H1 (cell line): ENCODE measurements at regions not wholly inside any gene's neighbourhood (a gene's known extent, or its start where the extent isn't known, plus 50 kb on each side); places are given as distances from the start of the nearest gene placed in this dataset.

Source experiments
- CTCF ChIA-PET: fragments of 300-600 bp; sonication (Branson Sonifier 250); formaldehyde crosslinking; loops from one replicate; lab custom pipeline; 2021; ENCODE audit not compliant: partially characterized antibody; lab: Charles Lee
- POLR2A ChIA-PET: fragments of 300-600 bp; sonication (Branson Sonifier 250); formaldehyde crosslinking; loops from one replicate; lab custom pipeline; 2021; ENCODE audit warnings: inconsistent platforms; ENCODE audit not compliant: partially characterized antibody; lab: Charles Lee
- DNase-seq, 2 experiments: peaks; one replicate each; pipeline versions ENCODE4 v3.0.0 to v3.0.0-alpha.2; 2010 to 2022; ENCODE audit warnings: low spot score in 2 of 2, low read depth in 1 of 2, mixed read lengths in 1 of 2
- FAIRE-seq: peaks from 2 replicates; lab custom pipeline; 2011; peaks lifted over from hg19 to GRCh38; lab: Jason Lieb, UNC
- H2AFZ ChIP-seq: 2 replicates; pipeline ENCODE4 v1.8.1; 2012; ENCODE audit warnings: low read length, inconsistent platforms
- H2AK5ac ChIP-seq: 2 replicates; pipeline ENCODE4 v1.6.1; 2013; ENCODE audit warnings: low read depth, low read length
- H2BK120ac ChIP-seq: replicated peaks from 2 replicates; pipeline ENCODE3; 2013; ENCODE audit warnings: low read depth, low read length, inconsistent platforms
- H2BK12ac ChIP-seq: 2 replicates; pipeline ENCODE4 v1.6.1; 2013; ENCODE audit warnings: low read depth, low read length
- H2BK15ac ChIP-seq: 2 replicates; pipeline ENCODE4 v1.6.1; 2013; ENCODE audit warnings: low read length
- H2BK20ac ChIP-seq: 2 replicates; pipeline ENCODE4 v1.6.1; 2013; ENCODE audit warnings: low read length
- H2BK5ac ChIP-seq: 2 replicates; pipeline ENCODE4 v1.6.1; 2013; ENCODE audit warnings: low read depth, low read length
- H3K14ac ChIP-seq: 2 replicates; pipeline ENCODE4 v1.6.1; 2013; ENCODE audit warnings: inconsistent platforms; ENCODE audit not compliant: insufficient read length
- H3K18ac ChIP-seq: 2 replicates; pipeline ENCODE4 v1.6.1; 2013; ENCODE audit warnings: low read length; ENCODE audit errors: extremely low read depth
- H3K23ac ChIP-seq: 2 replicates; pipeline ENCODE4 v1.6.1; 2013; ENCODE audit warnings: inconsistent platforms; ENCODE audit not compliant: insufficient read length
- H3K23me2 ChIP-seq: 2 replicates; pipeline ENCODE4 v1.6.1; 2013; ENCODE audit warnings: low read depth, low read length
- H3K27ac ChIP-seq: 2 replicates; pipeline ENCODE4 v1.6.1; 2011; ENCODE audit warnings: low read depth, low read length, inconsistent platforms
- H3K27me3 ChIP-seq, 4 experiments: replicated peaks in 1 of 4; 1 replicate in 1 of 4; 2 replicates in 3 of 4; pipeline versions ENCODE4 v1.6.1 to v1.8.1; 2011 to 2013; ENCODE audit warnings: low read length in 3 of 4, mild to moderate bottlenecking in 3 of 4, inconsistent platforms in 2 of 4, mixed read lengths in 2 of 4, moderate library complexity in 1 of 4; ENCODE audit not compliant: control insufficient read depth in 3 of 4, insufficient read depth in 3 of 4; ENCODE audit errors: extremely low read depth in 1 of 4
- H3K36me3 ChIP-seq, 4 experiments: 2 replicates each; pipeline versions ENCODE4 v1.6.1 to v1.8.1; 2011 to 2013; ENCODE audit warnings: mild to moderate bottlenecking in 4 of 4, low read length in 3 of 4, moderate library complexity in 2 of 4, control low read depth in 1 of 4, inconsistent platforms in 1 of 4; ENCODE audit not compliant: insufficient read depth in 4 of 4, control insufficient read depth in 2 of 4
- H3K4ac ChIP-seq: replicated peaks from 2 replicates; pipeline ENCODE3; 2013; ENCODE audit warnings: low read length, low read depth, mixed read lengths, inconsistent platforms; ENCODE audit not compliant: insufficient read length
- H3K4me1 ChIP-seq, 4 experiments: replicated peaks in 1 of 4; 1 replicate in 1 of 4; 2 replicates in 3 of 4; pipeline versions ENCODE4 v1.6.1 to v1.8.1; 2011 to 2013; ENCODE audit warnings: low read length in 3 of 4, inconsistent platforms in 2 of 4, mixed read lengths in 1 of 4; ENCODE audit not compliant: insufficient read depth in 4 of 4, control insufficient read depth in 3 of 4
- H3K4me2 ChIP-seq, 2 experiments: 2 replicates each; pipeline versions ENCODE4 v1.6.1 to v1.8.1; 2011 to 2013; ENCODE audit warnings: low read depth in 2 of 2, low read length in 2 of 2, control low read depth in 1 of 2, inconsistent platforms in 1 of 2, mild to moderate bottlenecking in 1 of 2; ENCODE audit not compliant: insufficient read depth in 1 of 2
- H3K4me3 ChIP-seq, 4 experiments: fragments of 200-600, 300-600 bp in 1 of 4; sonication (generic), shearing (Covaris generic), sonication (Bioruptor Twin) in 1 of 4; 2 replicates each; pipeline versions ENCODE4 v1.5.1 to v1.8.1; 2011 to 2016; ENCODE audit warnings: low read length in 4 of 4, low read depth in 3 of 4, control low read depth in 2 of 4, inconsistent platforms in 2 of 4, mild to moderate bottlenecking in 2 of 4, mixed read lengths in 1 of 4, moderate library complexity in 1 of 4; ENCODE audit not compliant: insufficient read depth in 2 of 4; ENCODE audit errors: extremely low read depth in 1 of 4
- H3K56ac ChIP-seq: replicated peaks from 2 replicates; pipeline ENCODE3; 2013; ENCODE audit warnings: low read depth, mild to moderate bottlenecking, mixed read lengths, low read length, inconsistent platforms; ENCODE audit not compliant: insufficient read length
- H3K79me1 ChIP-seq: 2 replicates; pipeline ENCODE4 v1.6.1; 2013; ENCODE audit warnings: low read depth, low read length, control low read depth
- H3K79me2 ChIP-seq, 2 experiments: 2 replicates each; pipeline versions ENCODE4 v1.6.1 to v1.8.1; 2012 to 2013; ENCODE audit warnings: low read length in 2 of 2, mild to moderate bottlenecking in 2 of 2, inconsistent platforms in 1 of 2; ENCODE audit not compliant: insufficient read depth in 2 of 2, control insufficient read depth in 1 of 2
- H3K9ac ChIP-seq, 4 experiments: replicated peaks in 1 of 4; 1 replicate in 1 of 4; 2 replicates in 3 of 4; pipeline versions ENCODE4 v1.6.1 to v1.8.1; 2011 to 2013; ENCODE audit warnings: low read depth in 3 of 4, low read length in 3 of 4, control low read depth in 2 of 4, mild to moderate bottlenecking in 2 of 4, moderate library complexity in 2 of 4, inconsistent platforms in 1 of 4; ENCODE audit errors: extremely low read depth in 1 of 4
- H3K9me3 ChIP-seq, 2 experiments: 2 replicates each; pipeline versions ENCODE4 v1.6.1 to v1.8.1; 2012 to 2013; ENCODE audit warnings: mild to moderate bottlenecking in 2 of 2, moderate library complexity in 2 of 2, control low read depth in 1 of 2, inconsistent platforms in 1 of 2, low read depth in 1 of 2, low read length in 1 of 2, mixed read lengths in 1 of 2; ENCODE audit not compliant: insufficient read depth in 2 of 2
- H4K20me1 ChIP-seq, 2 experiments: replicated peaks in 1 of 2; 2 replicates each; pipeline versions ENCODE3 to v1.8.1; 2011 to 2013; ENCODE audit warnings: inconsistent platforms in 2 of 2, low read length in 2 of 2, mild to moderate bottlenecking in 1 of 2; ENCODE audit not compliant: insufficient read depth in 2 of 2, control insufficient read depth in 1 of 2
- H4K5ac ChIP-seq: 2 replicates; pipeline ENCODE4 v1.6.1; 2013; ENCODE audit warnings: low read length, low read depth, mixed read lengths, inconsistent platforms; ENCODE audit not compliant: insufficient read length
- H4K8ac ChIP-seq: 2 replicates; pipeline ENCODE4 v1.8.0; 2013; ENCODE audit warnings: mild to moderate bottlenecking, moderate library complexity, low read length, inconsistent platforms; ENCODE audit not compliant: insufficient read depth; ENCODE audit errors: extremely low read depth
- H4K91ac ChIP-seq: replicated peaks from 2 replicates; pipeline ENCODE3; 2013; ENCODE audit warnings: low read length, mixed read lengths, inconsistent platforms; ENCODE audit not compliant: insufficient read length
- BACH1 ChIP-seq: IDR thresholded peaks from 2 replicates; pipeline ENCODE4 v1.6.1; 2012; ENCODE audit warnings: low read length, improper control_type of control experiment
- CBX8 ChIP-seq: fragments of 300-800, 300-1000 bp; sonication (generic); IDR thresholded peaks from 2 replicates; pipeline ENCODE4 v1.7.1; 2016; ENCODE audit warnings: low read depth, low read length, borderline replicate concordance
- EP300 ChIP-seq, 2 experiments: IDR thresholded peaks; 1 replicate in 1 of 2; 2 replicates in 1 of 2; pipeline ENCODE4 v1.6.1; 2011 to 2012; ENCODE audit warnings: low read depth in 2 of 2, low read length in 2 of 2, mild to moderate bottlenecking in 2 of 2, borderline replicate concordance in 1 of 2, inconsistent platforms in 1 of 2, moderate library complexity in 1 of 2
- HDAC6 ChIP-seq: IDR thresholded peaks from one replicate; pipeline ENCODE4 v1.7.1; 2012; ENCODE audit warnings: low read depth, mild to moderate bottlenecking, inconsistent platforms, low read length, moderate library complexity
- POLR2AphosphoS5 ChIP-seq: IDR thresholded peaks from 2 replicates; pipeline ENCODE4 v1.6.1; 2011; ENCODE audit warnings: low read depth, low read length
- TBP ChIP-seq: IDR thresholded peaks from 2 replicates; pipeline ENCODE4 v1.6.1; 2011; ENCODE audit warnings: low read depth, low read length, improper control_type of control experiment
- ZNF274 ChIP-seq: IDR thresholded peaks from 2 replicates; pipeline ENCODE4 v1.7.0; 2012; ENCODE audit warnings: low read length, borderline replicate concordance; ENCODE audit errors: extremely low read depth
- WGBS, 2 experiments: shearing (Covaris generic) in 1 of 2; methylation state at CpG; one replicate each; pipeline versions ENCODE4 v1.1.6 to v1.1.7; 2013 to 2015; ENCODE audit warnings: low lambda C conversion rate in 2 of 2, mixed read lengths in 2 of 2, inconsistent platforms in 1 of 2, low coverage in 1 of 2, missing lambda C conversion rate in 1 of 2; ENCODE audit not compliant: insufficient replicate concordance in 2 of 2, insufficient coverage in 1 of 2, insufficient read length in 1 of 2; ENCODE audit errors: extremely low coverage in 1 of 2, missing lambda C conversion rate in 1 of 2; 5-methylcytosine and 5-hydroxymethylcytosine counted together
- TF ChIP-seq, protein P1 (sequence below): IDR thresholded peaks from 2 replicates; pipeline ENCODE4 v1.6.1; 2011; ENCODE audit warnings: low read depth, mild to moderate bottlenecking, low read length; ENCODE audit not compliant: insufficient read depth

DNA sequence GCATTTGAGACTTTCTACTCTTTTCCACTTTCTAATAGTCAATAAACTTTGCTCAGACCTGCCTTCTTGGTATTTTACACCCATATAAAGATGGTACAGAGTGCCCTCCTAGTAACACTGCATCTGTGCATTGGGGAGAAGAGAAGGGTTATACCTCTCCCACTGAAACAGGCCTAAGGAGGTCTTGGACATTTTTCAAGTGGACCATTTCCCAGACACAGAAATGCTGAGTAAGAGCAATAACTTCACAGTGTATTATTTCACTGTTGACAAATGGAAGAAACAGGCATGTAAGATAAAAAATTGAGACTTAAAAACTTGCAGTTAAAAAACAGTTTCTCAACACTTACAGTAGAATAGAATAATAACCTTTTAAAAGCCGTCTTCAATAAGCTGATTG is 1224.0 kb upstream of the CDH18 start:
- H3K4me3 ChIP-seq, result no peak overlapping the region
- no peaks in the 10 kb centered on the region for H3K79me2 ChIP-seq
- H3K79me1 ChIP-seq, result no peaks in the 10 kb centered on the region
- no peaks in the 10 kb centered on the region for H3K23me2 ChIP-seq
- H3K36me3 ChIP-seq, result no peaks in the 10 kb centered on the region
- H3K23ac ChIP-seq, result no peak overlapping the region
- H2BK15ac ChIP-seq, result no peak overlapping the region
- no peaks in the 10 kb centered on the region for H3K27me3 ChIP-seq
- CTCF ChIA-PET, result no interaction called here
- WGBS, 2 experiments, result 93% methylated on average over 1 of the region's 1 CpG; no CpG with 5 or more reads in 1 of the 2 experiments
- no peak for FAIRE-seq
- POLR2A ChIA-PET, result no interaction called here
- no peak overlapping the region for H3K9ac ChIP-seq
- H2AK5ac ChIP-seq, result no peak overlapping the region
- H4K5ac ChIP-seq, result no peak overlapping the region
- H3K4ac ChIP-seq, result no peak overlapping the region
- H4K8ac ChIP-seq, result no peak overlapping the region
- H3K56ac ChIP-seq, result no peak overlapping the region
- DNase-seq, result no peak
- no peak overlapping the region for H2BK12ac ChIP-seq
- no peak overlapping the region for H4K91ac ChIP-seq
- no peaks in the 10 kb centered on the region for H3K4me1 ChIP-seq
- H3K18ac ChIP-seq, result no peak overlapping the region
- H3K9me3 ChIP-seq, result no peaks in the 10 kb centered on the region
- no peaks in the 10 kb centered on the region for H4K20me1 ChIP-seq
- no peak overlapping the region for H3K27ac ChIP-seq
- H2AFZ ChIP-seq, result no peak overlapping the region
- TF ChIP-seq ZNF274 (no peak), EP300 (IDR thresholded peaks at IDR 0.05; ENCODE audit: borderline replicate concordance in 1 of 2, low read depth in 2 of 2, low read length in 2 of 2) (no peak), BACH1 (no peak), HDAC6 (no peak), CBX8 (no peak), POLR2AphosphoS5 (no peak), TBP (no peak)
- TF ChIP-seq, protein P1, sequence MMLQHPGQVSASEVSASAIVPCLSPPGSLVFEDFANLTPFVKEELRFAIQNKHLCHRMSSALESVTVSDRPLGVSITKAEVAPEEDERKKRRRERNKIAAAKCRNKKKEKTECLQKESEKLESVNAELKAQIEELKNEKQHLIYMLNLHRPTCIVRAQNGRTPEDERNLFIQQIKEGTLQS, result no peak
- no peak overlapping the region for H2BK20ac ChIP-seq
- H3K4me2 ChIP-seq, result no peak overlapping the region
- H3K14ac ChIP-seq, result no peak overlapping the region
- no peak overlapping the region for H2BK5ac ChIP-seq
- no peak overlapping the region for H2BK120ac ChIP-seq
